B cell (primary cell): ENCODE measurements at regions not wholly inside any gene's neighbourhood (a gene's known extent, or its start where the extent isn't known, plus 50 kb on each side); places are given as distances from the start of the nearest gene placed in this dataset.

Experiments used
- ATAC-seq: fragments of 200-7000 bp; cut with Tn5 transposase; one replicate; pipeline ENCODE4 v1.10.0; 2021; ENCODE audit warnings: low read depth, mild to moderate bottlenecking, moderate number of reproducible peaks, moderate library complexity
- CTCF ChIA-PET: fragments of 350-600 bp; sonication (Branson Sonifier 250); formaldehyde crosslinking; loops from one replicate; lab custom pipeline; 2021; ENCODE audit warnings: antibody characterized with exemption, inconsistent platforms; lab: Charles Lee
- POLR2A ChIA-PET: fragments of 350-600 bp; sonication (Branson Sonifier 250); formaldehyde crosslinking; loops from one replicate; lab custom pipeline; 2021; ENCODE audit warnings: antibody characterized with exemption; lab: Charles Lee
- DNase-seq: peaks from one replicate; pipeline ENCODE4 v3.0.0; 2013
- H2AFZ ChIP-seq: 2 replicates; pipeline ENCODE4 v1.6.1; 2012; ENCODE audit warnings: mild to moderate bottlenecking, low read depth, low read length; ENCODE audit not compliant: insufficient read depth, poor library complexity, severe bottlenecking
- H3K27ac ChIP-seq, 2 donors: 1 replicate in 1 of 2; 2 replicates in 1 of 2; pipeline ENCODE4 v1.5.1; 2012 to 2013; ENCODE audit warnings: low read length in 2 of 2, mild to moderate bottlenecking in 2 of 2, moderate library complexity in 1 of 2
- H3K27me3 ChIP-seq, 4 experiments: fragments of 200-600 bp in 1 of 4; sonication (generic) in 1 of 4; replicated peaks in 1 of 4; 1 replicate in 2 of 4; 2 replicates in 2 of 4; pipeline versions ENCODE4 v1.6.1 to v1.7.0; 2013 to 2016; ENCODE audit warnings: low read length in 3 of 4, mild to moderate bottlenecking in 2 of 4, mixed read lengths in 1 of 4, moderate library complexity in 1 of 4; ENCODE audit not compliant: insufficient read depth in 4 of 4, control insufficient read depth in 3 of 4; ENCODE audit errors: control extremely low read depth in 1 of 4
- H3K36me3 ChIP-seq, 2 experiments: replicated peaks in 1 of 2; 1 replicate in 1 of 2; 2 replicates in 1 of 2; pipeline versions ENCODE4 v1.6.1 to v1.7.1; 2013; ENCODE audit warnings: low read length in 1 of 2; ENCODE audit not compliant: insufficient read depth in 2 of 2, control insufficient read depth in 1 of 2; ENCODE audit errors: control extremely low read depth in 1 of 2, extremely low read depth in 1 of 2
- H3K4me1 ChIP-seq, 2 donors: fragments of 200-600 bp in 1 of 2; sonication (generic) in 1 of 2; 1 replicate in 1 of 2; 2 replicates in 1 of 2; pipeline versions ENCODE4 v1.5.1 to v1.6.1; 2013 to 2017; ENCODE audit warnings: low read length in 2 of 2; ENCODE audit not compliant: control insufficient read depth in 2 of 2, insufficient read depth in 2 of 2
- H3K4me2 ChIP-seq: replicated peaks from 2 replicates; pipeline ENCODE3; 2012; ENCODE audit warnings: mild to moderate bottlenecking, low read depth, low read length; ENCODE audit not compliant: poor library complexity, severe bottlenecking
- H3K4me3 ChIP-seq, 5 experiments: fragments of 200-600 bp in 1 of 5; sonication (generic) in 1 of 5; 1 replicate in 3 of 5; 2 replicates in 2 of 5; pipeline versions ENCODE4 v1.5.1 to v1.7.0; 2011 to 2016; ENCODE audit warnings: low read length in 4 of 5, mild to moderate bottlenecking in 4 of 5, low read depth in 2 of 5, control low read depth in 1 of 5, moderate library complexity in 1 of 5; ENCODE audit not compliant: insufficient read depth in 1 of 5; ENCODE audit errors: control extremely low read depth in 1 of 5, extremely low read depth in 1 of 5
- H3K79me2 ChIP-seq: fragments of 200-600 bp; sonication (generic); one replicate; pipeline ENCODE4 v1.6.0; 2016; ENCODE audit warnings: low read length; ENCODE audit not compliant: control insufficient read depth, insufficient read depth
- H3K9ac ChIP-seq: fragments of 200-600 bp; sonication (generic); 2 replicates; pipeline ENCODE4 v1.6.1; 2017; ENCODE audit warnings: mild to moderate bottlenecking, low read length, moderate library complexity
- H3K9me3 ChIP-seq, 3 donors: one replicate each; pipeline versions ENCODE4 v1.6.1 to v1.7.1; 2013; ENCODE audit warnings: low read length in 2 of 3; ENCODE audit not compliant: control insufficient read depth in 2 of 3, insufficient read depth in 1 of 3; ENCODE audit errors: control extremely low read depth in 1 of 3
- H4K20me1 ChIP-seq: 2 replicates; pipeline ENCODE4 v1.6.0; 2012; ENCODE audit warnings: mild to moderate bottlenecking, low read length; ENCODE audit not compliant: insufficient read depth, control insufficient read depth, poor library complexity, severe bottlenecking
- H3K27ac Mint-ChIP-seq: one replicate; pipeline ENCODE4 v1.8.0; 2021; ENCODE audit warnings: mixed read lengths
- H3K27me3 Mint-ChIP-seq: one replicate; pipeline ENCODE4 v1.8.0; 2021; ENCODE audit warnings: mixed read lengths
- H3K4me1 Mint-ChIP-seq: one replicate; pipeline ENCODE4 v1.8.0; 2021; ENCODE audit warnings: mixed read lengths
- H3K4me3 Mint-ChIP-seq: one replicate; pipeline ENCODE4 v1.8.0; 2021; ENCODE audit warnings: mixed read lengths
- H3K9me3 Mint-ChIP-seq: one replicate; pipeline ENCODE4 v1.8.0; 2022; ENCODE audit warnings: mixed read lengths; ENCODE audit not compliant: insufficient read depth
- CTCF ChIP-seq: fragments of 200-600 bp; IDR thresholded peaks from one replicate; pipeline ENCODE4 v1.8.0; 2022; ENCODE audit warnings: antibody characterized with exemption, mild to moderate bottlenecking
- EZH2 ChIP-seq: IDR thresholded peaks from 2 replicates; pipeline ENCODE4 v1.6.1; 2012; ENCODE audit warnings: borderline replicate concordance, low read depth, mild to moderate bottlenecking, moderate library complexity, low read length; ENCODE audit not compliant: insufficient read depth, poor library complexity, severe bottlenecking
- WGBS: methylation state at CpG from one replicate; pipeline ENCODE4 v1.1.5; 2013; ENCODE audit warnings: missing lambda C conversion rate; ENCODE audit not compliant: insufficient coverage; 5-methylcytosine and 5-hydroxymethylcytosine counted together
- intact Hi-C: fragments of 100-400 bp; cut with micrococcal nuclease; formaldehyde crosslinking; loops from one replicate; pipeline ENCODE4 v1.10.0; 2022

- Histone ChIP-seq H3K27ac (no peak overlapping the region), H3K79me2 (no peaks in the 10 kb centered on the region), H2AFZ (no peak overlapping the region), H3K27me3 (no peaks in the 10 kb centered on the region), H3K9ac (no peak overlapping the region), H3K4me1 (no peaks in the 10 kb centered on the region), H3K4me3 (no peak overlapping the region), H3K9me3 (no peaks in the 10 kb centered on the region), H3K4me2 (no peak overlapping the region), H4K20me1 (no peaks in the 10 kb centered on the region), H3K36me3 (no peaks in the 10 kb centered on the region)
- Mint-ChIP-seq H3K27ac (no peak overlapping the region), H3K27me3 (no peaks in the 10 kb centered on the region), H3K4me1 (no peaks in the 10 kb centered on the region), H3K4me3 (no peak overlapping the region), H3K9me3 (no peaks in the 10 kb centered on the region)
- ATAC-seq, result no peak
- no peak for DNase-seq
- intact Hi-C loops, result no loop called here
- no peak for TF ChIP-seq EZH2
- no CpG with 5 or more reads among the region's 5 CpGs for WGBS
- ChIA-PET POLR2A (no interaction called here), CTCF (no interaction called here)
Measured at GRCh38 chr14:85390236-85390635, 139.7 kb upstream of the FLRT2 start.

- no peak overlapping the region for H3K4me3 Mint-ChIP-seq
- H3K27ac Mint-ChIP-seq, result no peak overlapping the region
- no peaks in the 10 kb centered on the region for H3K4me1 Mint-ChIP-seq
- ChIA-PET CTCF (no interaction called here), POLR2A (no interaction called here)
- no peaks in the 10 kb centered on the region for H3K27me3 ChIP-seq
- intact Hi-C loops, result no loop called here
- no peak overlapping the region for H3K4me3 ChIP-seq
- H2AFZ ChIP-seq, result no peak overlapping the region
- no peak for DNase-seq
- no peaks in the 10 kb centered on the region for H3K4me1 ChIP-seq
- H3K9me3 ChIP-seq, result no peaks in the 10 kb centered on the region
- H4K20me1 ChIP-seq, result no peaks in the 10 kb centered on the region
- no peak overlapping the region for H3K9ac ChIP-seq
- H3K4me2 ChIP-seq, result no peak overlapping the region
- H3K9me3 Mint-ChIP-seq, result peaks cover 3% of the 10 kb centered on the region
- no peak overlapping the region for H3K27ac ChIP-seq
- no peaks in the 10 kb centered on the region for H3K36me3 ChIP-seq
- no CpG with 5 or more reads among the region's 3 CpGs for WGBS
- no peak for ATAC-seq
- H3K27me3 Mint-ChIP-seq, result no peaks in the 10 kb centered on the region
- TF ChIP-seq CTCF, result no peak
- no peak for TF ChIP-seq EZH2
- no peaks in the 10 kb centered on the region for H3K79me2 ChIP-seq
Measured at GRCh38 chr14:85391455-85391854, 138.5 kb upstream of the FLRT2 start.
